GM12878 (cell line): ENCODE measurements at regions not wholly inside any gene's neighbourhood (a gene's known extent, or its start where the extent isn't known, plus 50 kb on each side); places are given as distances from the start of the nearest gene placed in this dataset.

Source experiments
- ATAC-seq: fragments of 200-7000 bp; cut with Tn5 transposase; 3 replicates; pipeline ENCODE4 v1.9.1; 2020; ENCODE audit warnings: mild to moderate bottlenecking, moderate library complexity
- BruUV-seq: library from RNA; stranded (reverse); fragments of 400-500 nt; replicated peaks from 2 replicates; lab custom pipeline; 2021; lab: Mats Ljungman, UMichigan
- CTCF ChIA-PET: fragments of 300-600 bp; sonication (Branson Sonifier 250); formaldehyde crosslinking; extraction: SDS; loops from one replicate; lab custom pipeline; 2021; ENCODE audit warnings: inconsistent platforms; lab: Yijun Ruan, JAX
- POLR2A ChIA-PET: fragments of 350-600 bp; formaldehyde crosslinking; extraction: SDS; loops from one replicate; lab custom pipeline; 2021; ENCODE audit warnings: inconsistent platforms; lab: Charles Lee
- RAD21 ChIA-PET: fragments of 300-600 bp; sonication (Branson Sonifier 250); formaldehyde crosslinking; loops from one replicate; lab custom pipeline; 2023; ENCODE audit warnings: antibody characterized with exemption; ENCODE audit not compliant: unreplicated experiment; lab: Charles Lee
- SMC1A ChIA-PET: fragments of 300-600 bp; sonication (Branson Sonifier 250); formaldehyde crosslinking; loops from one replicate; lab custom pipeline; 2023; ENCODE audit not compliant: unreplicated experiment, uncharacterized antibody; lab: Charles Lee
- DNase-seq: peaks from one replicate; pipeline ENCODE4 v3.0.0-alpha.2; 2011; ENCODE audit warnings: low read depth, low spot score
- FAIRE-seq: peaks from 3 replicates; lab custom pipeline; 2011; peaks lifted over from hg19 to GRCh38; lab: Jason Lieb, UNC
- H2AFZ ChIP-seq: 2 replicates; pipeline ENCODE4 v1.6.0; 2011; ENCODE audit warnings: low read depth, low read length, control low read depth; ENCODE audit not compliant: control insufficient read depth
- H3K27ac ChIP-seq: 2 replicates; pipeline ENCODE4 v1.5.1; 2011; ENCODE audit warnings: control low read depth; ENCODE audit not compliant: control insufficient read depth, insufficient read depth
- H3K27me3 ChIP-seq, 2 experiments: replicated peaks in 1 of 2; 2 replicates each; pipeline versions ENCODE4 v1.6.0 to v1.6.1; 2011; ENCODE audit warnings: low read length in 1 of 2; ENCODE audit not compliant: control insufficient read depth in 2 of 2, insufficient read depth in 2 of 2
- H3K36me3 ChIP-seq, 2 experiments: 2 replicates each; pipeline ENCODE4 v1.5.1; 2011; ENCODE audit warnings: low read length in 1 of 2; ENCODE audit not compliant: control insufficient read depth in 2 of 2, insufficient read depth in 2 of 2
- H3K4me1 ChIP-seq: 2 replicates; pipeline ENCODE4 v1.6.1; 2011; ENCODE audit warnings: mild to moderate bottlenecking, low read length, moderate library complexity, mixed read lengths; ENCODE audit not compliant: control insufficient read depth, insufficient read depth
- H3K4me2 ChIP-seq: 2 replicates; pipeline ENCODE4 v1.6.0; 2011; ENCODE audit warnings: control low read depth; ENCODE audit not compliant: control insufficient read depth, insufficient read depth
- H3K4me3 ChIP-seq: fragments of 200-600 bp; sonication (generic); 2 replicates; pipeline ENCODE4 v1.5.1; 2016
- H3K79me2 ChIP-seq: 2 replicates; pipeline ENCODE4 v1.6.0; 2011; ENCODE audit warnings: low read length; ENCODE audit not compliant: control insufficient read depth, insufficient read depth
- H3K9ac ChIP-seq: 2 replicates; pipeline ENCODE4 v1.8.0; 2011; ENCODE audit warnings: low read length, control low read depth, mixed read lengths; ENCODE audit not compliant: control insufficient read depth, insufficient read depth
- H3K9me3 ChIP-seq: replicated peaks from 3 replicates; pipeline ENCODE4 v1.5.1; 2011; ENCODE audit warnings: mild to moderate bottlenecking, low read length; ENCODE audit not compliant: control insufficient read depth, insufficient read depth
- H4K20me1 ChIP-seq: 2 replicates; pipeline ENCODE4 v1.6.0; 2011; ENCODE audit not compliant: control insufficient read depth, insufficient read depth
- CHD4 ChIP-seq: fragments of 200-600 bp; sonication (generic); IDR thresholded peaks from 2 replicates; pipeline ENCODE4 v1.6.1; 2016; ENCODE audit warnings: mild to moderate bottlenecking
- MYC ChIP-seq: IDR thresholded peaks from 2 replicates; pipeline ENCODE4 v1.6.1; 2011; ENCODE audit warnings: mild to moderate bottlenecking, low read length, moderate library complexity, inconsistent platforms; ENCODE audit not compliant: insufficient read depth, insufficient replicate concordance, insufficient read length, severe bottlenecking
- POU2F2 ChIP-seq: IDR thresholded peaks from 3 replicates; pipeline ENCODE4 v1.6.1; 2011; ENCODE audit warnings: low read depth, mild to moderate bottlenecking, low read length, borderline replicate concordance
- RCOR1 ChIP-seq: conservative IDR thresholded peaks from 2 replicates; pipeline ENCODE4 v1.6.1; 2012; ENCODE audit warnings: low read depth, low read length, improper control_type of control experiment
- WGBS: methylation state at CpG from one replicate; pipeline ENCODE4 v1.1.6; 2016; ENCODE audit warnings: low lambda C conversion rate; ENCODE audit not compliant: insufficient replicate concordance, insufficient coverage; ENCODE audit errors: missing lambda C conversion rate; 5-methylcytosine and 5-hydroxymethylcytosine counted together
- in situ Hi-C: fragments of 300-500 bp; cut with MboI; formaldehyde crosslinking; loops from 9 replicates; pipeline ENCODE4 v1.14.3; 2018; ENCODE audit warnings: mixed read lengths
- intact Hi-C: fragments of 100-400 bp; cut with micrococcal nuclease; formaldehyde crosslinking; loops from one replicate; pipeline ENCODE4 v1.14.2; 2022; ENCODE audit not compliant: unreplicated experiment
- TF ChIP-seq, protein P1 (sequence below): fragments of 450-650 bp; conservative IDR thresholded peaks from 2 replicates; pipeline ENCODE4 v1.6.1; 2017; ENCODE audit warnings: mild to moderate bottlenecking, moderate library complexity

DNA sequence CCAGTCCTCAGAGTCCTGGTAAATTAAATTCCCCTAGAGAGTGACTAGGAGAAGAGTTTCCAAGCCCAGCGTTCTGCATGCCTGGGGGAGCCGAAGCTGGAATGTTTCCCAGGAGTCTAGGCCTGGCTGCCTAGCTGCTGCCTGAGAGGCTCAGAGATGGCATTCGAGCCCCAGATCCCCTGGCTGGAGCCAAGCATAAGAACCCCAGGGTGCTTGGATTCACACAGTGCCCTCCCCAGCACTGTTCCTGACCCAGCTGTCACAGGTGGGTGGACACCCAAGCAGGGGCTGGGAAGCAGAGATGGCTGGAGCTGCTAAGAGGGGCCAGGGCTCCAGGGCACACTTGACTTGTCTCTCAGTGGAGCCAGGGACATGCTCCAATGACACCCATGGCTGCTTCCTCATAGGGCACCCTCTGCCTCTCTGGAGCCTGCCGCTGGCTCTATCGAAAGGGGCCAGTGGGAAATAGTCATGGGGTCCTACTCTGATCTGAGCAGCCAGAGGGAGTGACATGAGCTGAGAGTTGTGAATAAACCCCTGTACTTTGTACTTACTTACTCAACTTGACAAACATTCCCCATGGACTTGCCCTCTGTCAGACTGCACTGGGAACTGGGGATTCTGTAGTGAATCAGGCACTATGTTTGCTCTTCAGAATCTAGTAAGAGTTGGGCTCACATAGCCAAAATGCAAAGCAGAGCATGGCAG lies 62.6 kb upstream of the XPA start:
- ChIA-PET POLR2A (no interaction called here), CTCF (interaction anchor here (1.3 kb wide), 1 partner anchor 12 kb away, joined by 3 read pairs; no protein-coding TSS in a partner anchor)
- H3K79me2 ChIP-seq: no peaks in the 10 kb centered on the region
- no peak overlapping the region for H3K9ac ChIP-seq
- DNase-seq: no peak
- in situ Hi-C loops: no loop called here
- ATAC-seq: no peak
- whole genome bisulfite sequencing: 40% methylated on average over 5 of the region's 5 CpGs
- no peak overlapping the region for H3K4me3 ChIP-seq
- no peaks in the 10 kb centered on the region for H3K36me3 ChIP-seq
- peaks cover 0 to 3% of the 10 kb centered on the region in 2 experiments; a peak in 2 of 4 replicates for H3K27me3 ChIP-seq
- H3K4me1 ChIP-seq: no peaks in the 10 kb centered on the region
- H2AFZ ChIP-seq: no peak overlapping the region
- H3K4me2 ChIP-seq: no peak overlapping the region
- H3K27ac ChIP-seq: no peak overlapping the region
- no peaks in the 10 kb centered on the region for H4K20me1 ChIP-seq
- no peak for TF ChIP-seq POU2F2
- TF ChIP-seq MYC: no peak
- TF ChIP-seq CHD4: no peak
- TF ChIP-seq RCOR1: no peak
- TF ChIP-seq, protein P1, sequence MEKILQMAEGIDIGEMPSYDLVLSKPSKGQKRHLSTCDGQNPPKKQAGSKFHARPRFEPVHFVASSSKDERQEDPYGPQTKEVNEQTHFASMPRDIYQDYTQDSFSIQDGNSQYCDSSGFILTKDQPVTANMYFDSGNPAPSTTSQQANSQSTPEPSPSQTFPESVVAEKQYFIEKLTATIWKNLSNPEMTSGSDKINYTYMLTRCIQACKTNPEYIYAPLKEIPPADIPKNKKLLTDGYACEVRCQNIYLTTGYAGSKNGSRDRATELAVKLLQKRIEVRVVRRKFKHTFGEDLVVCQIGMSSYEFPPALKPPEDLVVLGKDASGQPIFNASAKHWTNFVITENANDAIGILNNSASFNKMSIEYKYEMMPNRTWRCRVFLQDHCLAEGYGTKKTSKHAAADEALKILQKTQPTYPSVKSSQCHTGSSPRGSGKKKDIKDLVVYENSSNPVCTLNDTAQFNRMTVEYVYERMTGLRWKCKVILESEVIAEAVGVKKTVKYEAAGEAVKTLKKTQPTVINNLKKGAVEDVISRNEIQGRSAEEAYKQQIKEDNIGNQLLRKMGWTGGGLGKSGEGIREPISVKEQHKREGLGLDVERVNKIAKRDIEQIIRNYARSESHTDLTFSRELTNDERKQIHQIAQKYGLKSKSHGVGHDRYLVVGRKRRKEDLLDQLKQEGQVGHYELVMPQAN: no peak
- TF ChIP-seq, all 136 proteins: peak for 0
- BruUV-seq: no TSS peak
- ChIA-PET RAD21 (no interaction called here), SMC1A (no interaction called here)
- no peak for FAIRE-seq
- intact Hi-C loops: no loop called here
- no peaks in the 10 kb centered on the region for H3K9me3 ChIP-seq
